GM12892 (cell line): ENCODE measurements at regions not wholly inside any gene's neighbourhood (a gene's known extent, or its start where the extent isn't known, plus 50 kb on each side); places are given as distances from the start of the nearest gene placed in this dataset.

Experiments
- DNase-seq: peaks from one replicate; pipeline ENCODE4 v3.0.0; 2011; ENCODE audit not compliant: insufficient read length
- FAIRE-seq: peaks from 2 replicates; lab custom pipeline; 2011; peaks lifted over from hg19 to GRCh38; lab: Jason Lieb, UNC
- POLR2A ChIP-seq: IDR thresholded peaks from 2 replicates; pipeline ENCODE4 v1.6.1; 2011; ENCODE audit warnings: low read depth, low read length, control low read depth
- POLR2AphosphoS5 ChIP-seq: IDR thresholded peaks from 2 replicates; pipeline ENCODE4 v1.6.1; 2011; ENCODE audit warnings: low read depth, low read length, control low read depth
- TAF1 ChIP-seq: IDR thresholded peaks from 2 replicates; pipeline ENCODE4 v1.6.1; 2011; ENCODE audit warnings: low read depth, mild to moderate bottlenecking, control low read depth, low read length, borderline replicate concordance

- DNase-seq = no peak
- TF ChIP-seq POLR2A = no peak
- TF ChIP-seq TAF1 = no peak
- no peak for TF ChIP-seq POLR2AphosphoS5
- no peak for FAIRE-seq
Observed at GRCh38 chr2:239469106-239469960, 68.5 kb upstream of the HDAC4 start.

DNA sequence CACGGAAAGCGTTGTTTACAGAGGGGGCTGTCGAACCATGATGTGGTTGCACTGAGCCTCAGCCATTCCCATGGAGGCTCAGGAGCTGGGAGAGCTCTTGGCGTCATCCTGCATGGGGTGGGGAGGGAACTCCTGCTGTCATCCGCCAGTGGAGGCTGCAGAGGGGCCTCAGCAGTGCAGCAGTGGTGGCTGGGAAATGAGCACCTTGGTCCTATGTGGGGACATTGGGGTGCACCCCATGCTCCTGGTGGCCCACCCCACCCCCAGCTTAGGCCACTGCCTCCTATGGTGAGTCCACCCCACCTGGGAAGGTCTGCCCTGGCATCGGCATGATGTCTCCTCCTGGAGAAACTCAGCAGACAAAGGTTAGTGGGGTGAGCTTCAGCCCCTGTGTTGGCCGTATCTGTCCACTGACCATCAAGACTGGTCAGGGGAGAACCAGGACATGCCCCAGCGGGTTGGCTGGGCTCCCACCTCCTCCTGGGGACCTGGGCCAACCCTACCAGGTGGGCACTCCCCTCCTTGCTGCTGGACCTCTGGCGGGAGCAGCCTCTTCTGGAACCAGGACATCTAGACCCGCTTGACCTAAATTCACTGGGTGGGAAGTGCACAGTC is 67.8 kb upstream of the HDAC4 start:
- TF ChIP-seq TAF1 (no peak), POLR2AphosphoS5 (no peak), POLR2A (no peak)
- DNase-seq (no peak), FAIRE-seq (no peak)

DNA sequence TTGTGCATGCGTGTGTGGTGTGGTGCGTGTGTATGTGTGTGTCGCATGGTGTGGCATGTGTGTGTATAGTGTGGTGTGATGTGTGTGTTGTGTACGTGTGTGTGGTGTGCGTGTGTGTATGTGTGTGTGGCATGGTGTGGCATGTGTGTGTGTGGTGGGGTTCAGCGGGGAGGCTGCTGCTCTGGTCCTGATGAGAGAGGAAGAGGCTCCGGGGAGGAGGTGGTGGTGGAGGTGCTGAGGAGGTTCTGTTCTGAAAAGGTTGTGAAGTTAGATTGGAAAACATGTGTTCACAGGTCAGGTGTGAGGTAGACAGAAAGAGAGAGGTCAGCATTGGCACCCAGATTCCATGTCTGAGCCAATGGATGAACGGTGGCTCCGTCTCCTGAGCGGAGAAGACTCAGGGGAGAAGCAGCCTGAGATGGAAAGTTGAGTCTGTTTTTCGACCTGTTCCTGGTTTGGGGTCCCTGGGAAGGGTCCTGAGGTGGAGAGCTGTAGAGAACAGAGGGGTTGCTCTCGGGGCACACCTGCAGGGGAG is 67.2 kb upstream of the HDAC4 start:
- DNase-seq = no peak
- no peak for FAIRE-seq
- no peak for TF ChIP-seq POLR2AphosphoS5
- no peak for TF ChIP-seq TAF1
- no peak for TF ChIP-seq POLR2A

DNA sequence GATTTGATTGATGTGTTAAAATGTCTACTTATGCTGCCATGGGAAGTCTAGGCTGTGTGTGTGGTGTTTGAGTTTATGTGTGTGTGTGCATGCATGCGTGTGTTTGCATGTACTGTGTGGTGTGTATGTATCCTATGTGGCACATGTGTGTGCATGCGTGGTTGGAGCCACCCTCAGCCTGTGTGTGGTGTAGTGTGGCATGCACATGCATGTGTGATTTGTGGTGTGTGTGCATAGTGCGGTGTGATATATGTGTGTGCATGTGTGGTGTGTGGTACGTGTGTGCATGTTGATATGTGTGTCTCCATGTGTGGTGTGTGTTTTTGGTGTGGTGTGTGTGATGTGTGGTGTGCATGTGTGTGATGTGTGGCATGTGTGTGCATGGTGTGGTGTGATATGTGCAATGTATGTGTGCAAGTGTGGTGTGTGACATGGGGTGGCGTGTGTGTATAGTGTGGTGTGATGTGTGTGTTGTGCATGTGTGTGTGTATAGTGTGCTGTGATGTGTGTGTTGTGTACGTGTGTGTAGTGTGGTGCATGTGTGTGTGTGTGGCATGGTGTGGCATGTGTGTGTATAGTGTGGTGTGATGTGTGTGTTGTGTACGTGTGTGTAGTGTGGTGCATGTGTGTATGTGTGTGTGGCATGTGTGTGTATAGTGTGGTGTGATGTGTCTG is 66.6 kb upstream of the HDAC4 start:
- DNase-seq = no peak

DNA sequence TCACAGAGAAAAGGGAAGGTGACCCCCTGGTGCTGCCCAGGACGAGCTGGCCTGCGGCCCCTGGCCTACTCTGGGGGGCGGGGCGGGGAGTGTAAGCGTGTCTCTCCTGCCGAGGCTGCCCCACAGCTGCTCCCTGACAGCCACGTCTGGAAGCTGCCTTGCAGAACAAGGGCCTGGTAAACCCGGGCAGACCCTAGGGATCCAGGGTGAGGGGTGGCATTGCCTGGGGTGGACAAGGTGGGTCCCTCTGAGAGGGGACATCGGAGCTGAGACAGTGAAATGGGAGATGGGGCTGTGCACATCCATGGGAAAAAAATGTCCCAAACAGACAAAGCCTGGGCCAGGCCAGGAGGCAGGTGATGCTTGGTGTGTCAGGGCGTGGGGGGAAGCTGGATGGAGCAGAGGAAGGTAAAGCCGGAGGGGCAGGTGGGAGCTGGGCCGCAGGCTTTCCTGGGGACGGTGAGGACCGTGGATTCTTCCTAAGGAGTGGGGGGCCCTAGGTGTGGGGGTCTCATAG is 66.0 kb upstream of the HDAC4 start:
- DNase-seq = no peak
- no peak for FAIRE-seq
- TF ChIP-seq POLR2AphosphoS5 = no peak
- TF ChIP-seq POLR2A = no peak
- no peak for TF ChIP-seq TAF1

More for the DNA sequence above, 66.6 kb upstream of the HDAC4 start:
- no peak for FAIRE-seq
- TF ChIP-seq TAF1 = no peak
- TF ChIP-seq POLR2A = no peak
- TF ChIP-seq POLR2AphosphoS5 = no peak

GRCh38 chr2:239466061-239466754 is 65.4 kb upstream of the HDAC4 start:
- TF ChIP-seq POLR2AphosphoS5 = no peak
- DNase-seq (no peak), FAIRE-seq (no peak)

- TF ChIP-seq POLR2A = no peak
- no peak for TF ChIP-seq TAF1
- no peak for TF ChIP-seq POLR2AphosphoS5
- FAIRE-seq = no peak
Observed at GRCh38 chr2:239465017-239466001, 64.5 kb upstream of the HDAC4 start.

DNA sequence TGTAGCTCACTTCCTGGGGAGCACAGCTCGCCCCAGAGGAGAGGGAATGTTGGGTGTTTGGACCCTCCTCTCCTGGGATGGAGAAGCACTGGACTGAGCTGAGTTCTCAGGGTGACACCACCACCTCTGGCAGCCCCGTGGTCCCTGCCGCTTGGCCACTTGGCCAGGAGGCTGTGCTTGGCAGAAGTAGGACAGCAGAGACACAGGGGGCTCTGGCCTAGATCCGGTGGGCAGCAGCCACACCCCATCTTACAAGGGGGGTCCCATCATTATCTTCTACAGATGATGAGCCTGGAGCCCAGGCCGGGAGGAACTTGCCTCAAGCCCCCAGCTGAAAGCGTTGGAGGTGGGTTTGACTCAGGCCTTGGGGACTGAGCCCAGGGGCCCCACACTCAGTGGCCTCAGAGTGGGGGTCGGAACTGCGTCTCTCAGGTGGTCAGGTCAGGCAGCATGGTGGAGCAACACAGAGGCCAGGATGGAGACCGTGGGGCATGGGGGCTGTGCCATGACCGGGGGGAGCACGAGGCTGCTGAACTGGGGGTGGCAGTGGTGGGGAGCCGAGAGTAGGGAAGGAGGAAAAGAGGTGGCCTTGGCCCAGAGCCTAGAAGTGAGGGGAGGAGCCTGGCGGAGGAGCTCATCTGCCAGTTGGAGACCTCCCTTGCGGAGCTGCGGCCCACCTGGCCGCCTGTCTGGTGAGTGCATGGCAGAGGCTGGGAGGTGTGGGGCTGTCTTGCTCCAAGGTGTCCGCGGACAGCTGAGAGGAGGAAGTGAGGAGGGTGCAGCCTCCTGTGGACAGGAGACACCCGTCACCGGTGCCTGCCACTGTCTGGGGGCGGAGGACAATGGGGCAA is 63.6 kb upstream of the HDAC4 start:
- TF ChIP-seq POLR2AphosphoS5 (no peak), TAF1 (no peak), POLR2A (no peak)
- FAIRE-seq (no peak), DNase-seq (no peak)

More at GRCh38 chr2:239465017-239466001, 64.5 kb upstream of the HDAC4 start:
- DNase-seq = no peak

DNA sequence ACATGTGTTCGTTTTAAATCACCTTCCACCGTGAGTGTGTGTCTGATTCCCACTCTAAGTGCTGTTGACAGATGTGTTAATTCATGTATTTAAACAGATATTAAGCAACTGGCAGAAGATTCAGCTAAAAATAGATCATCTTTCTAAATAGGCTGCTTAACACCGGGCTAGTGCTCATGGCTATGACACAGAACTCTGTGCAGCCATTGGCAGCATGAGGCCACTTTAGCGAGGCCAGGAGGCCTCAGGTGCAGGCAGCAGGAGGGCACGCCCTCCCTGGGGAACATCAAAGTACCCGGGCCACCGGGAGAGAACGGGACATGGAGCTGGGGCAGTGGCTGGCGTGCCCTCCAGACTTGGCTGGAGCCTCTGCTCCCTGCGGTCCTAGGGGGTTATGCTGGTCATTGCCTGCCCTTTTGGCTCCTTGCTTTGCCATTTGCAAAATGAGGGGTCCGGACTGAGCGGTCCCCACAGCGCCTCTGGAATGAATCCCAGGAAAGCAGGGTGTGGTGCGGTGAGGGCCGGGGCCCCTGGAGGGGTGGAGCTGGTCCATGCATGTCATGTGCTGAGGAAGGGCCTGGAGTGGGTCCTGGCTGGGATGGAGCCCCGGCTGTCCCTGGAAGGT is 62.8 kb upstream of the HDAC4 start:
- no peak for DNase-seq
- no peak for FAIRE-seq
- TF ChIP-seq POLR2A (no peak), POLR2AphosphoS5 (no peak), TAF1 (no peak)
